ENCODE measurements at regions not wholly inside any gene's neighbourhood (a gene's known extent, or its start where the extent isn't known, plus 50 kb on each side); places are given as distances from the start of the nearest gene placed in this dataset.

GRCh38 chr16:17759451-17760390 lies 289.0 kb upstream of the XYLT1 start:
- no peaks in the 10 kb centered on the region for H4K20me1 ChIP-seq (ENCODE audit: insufficient read depth, low read length)
- intact Hi-C loops (cut with micrococcal nuclease; ENCODE audit: unreplicated experiment), result no loop called here
- no peaks in the 10 kb centered on the region for H3K27me3 ChIP-seq (ENCODE audit: control insufficient read depth in 1 of 2, insufficient read depth in 2 of 2, low read length in 2 of 2)
- ATAC-seq (no peak), FAIRE-seq (no peak), DNase-seq (ENCODE audit: low spot score) (no peak)
- H3K36me3 ChIP-seq (replicated peaks in 1 of 2; ENCODE audit: control insufficient read depth in 1 of 2, insufficient read depth in 2 of 2, low read length in 2 of 2), result no peaks in the 10 kb centered on the region
- no TSS peak for BruUV-seq (replicated peaks)
- ChIA-PET CTCF (ENCODE audit: low intra/inter-chr PET ratio, low total read pairs) (no interaction called here), POLR2A (no interaction called here)
- no peak overlapping the region for H3K27ac ChIP-seq (ENCODE audit: extremely low read length, insufficient read depth, low read length)
- H3K4me3 ChIP-seq (replicated peaks in 1 of 3; ENCODE audit: insufficient read depth in 1 of 3, low read depth in 2 of 3, low read length in 3 of 3), result no peak overlapping the region
- no peaks in the 10 kb centered on the region for H3K4me1 ChIP-seq (ENCODE audit: insufficient read depth, low read length)
- 31% methylated on average over 9 of the region's 9 CpGs for WGBS (ENCODE audit: low lambda C conversion rate)
- no peaks in the 10 kb centered on the region for H3K9me3 ChIP-seq (ENCODE audit: low read length)
- no peaks in the 10 kb centered on the region for H3K79me2 ChIP-seq (ENCODE audit: insufficient read depth, low read length)
- H2AFZ ChIP-seq (ENCODE audit: low read length), result no peak overlapping the region
- no peak overlapping the region for H3K9ac ChIP-seq (ENCODE audit: insufficient read depth, low read depth, low read length)
- TF ChIP-seq RFX5 (IDR thresholded peaks at IDR 0.05; ENCODE audit: low read depth, low read length) (no peak), MAFK (conservative IDR thresholded peaks at IDR 0.05 in 1 of 2, IDR thresholded peaks at IDR 0.05 in 1 of 2; ENCODE audit: low read length in 2 of 2) (peak; percentile 19 to 70; a peak in 2 of 4 replicates), MAFF (IDR thresholded peaks at IDR 0.05; ENCODE audit: low read depth, low read length) (peak; percentile 46; the same call in 1 of the 2 replicates)
- no peak overlapping the region for H3K4me2 ChIP-seq (ENCODE audit: low read depth, low read length)
- in situ Hi-C loops (cut with HindIII; ENCODE audit: extremely low pct_ligation_motif_present, low pct_unique_long_range_greater_than_20kb), result no loop called here

- H3K36me3 ChIP-seq (replicated peaks in 1 of 2; ENCODE audit: control insufficient read depth in 1 of 2, insufficient read depth in 2 of 2, low read length in 2 of 2), result no peaks in the 10 kb centered on the region
- no peak overlapping the region for H2AFZ ChIP-seq (ENCODE audit: low read length)
These were observed 287.0 kb upstream of the XYLT1 start for GRCh38 chr16:17757808-17758207.

More at GRCh38 chr16:17757808-17758207, 287.0 kb upstream of the XYLT1 start:
- no peaks in the 10 kb centered on the region for H4K20me1 ChIP-seq (ENCODE audit: insufficient read depth, low read length)
- WGBS (ENCODE audit: low lambda C conversion rate), result 71% methylated on average over 4 of the region's 4 CpGs
- TF ChIP-seq NFKB2 (CRISPR knock-in tag; IDR thresholded peaks at IDR 0.05; ENCODE audit: borderline replicate concordance), result no peak
- TF ChIP-seq IRF2 (CRISPR knock-in tag; IDR thresholded peaks at IDR 0.05), result no peak
- no peak overlapping the region for H3K27ac ChIP-seq (ENCODE audit: extremely low read length, insufficient read depth, low read length)
- in situ Hi-C loops (cut with HindIII; ENCODE audit: extremely low pct_ligation_motif_present, low pct_unique_long_range_greater_than_20kb), result no loop called here
- intact Hi-C loops (cut with micrococcal nuclease; ENCODE audit: unreplicated experiment), result no loop called here
- no TSS peak for BruUV-seq (replicated peaks)
- no peaks in the 10 kb centered on the region for H3K4me1 ChIP-seq (ENCODE audit: insufficient read depth, low read length)
- DNase-seq (ENCODE audit: low spot score) (no peak), ATAC-seq (no peak), FAIRE-seq (no peak)
- H3K9ac ChIP-seq (ENCODE audit: insufficient read depth, low read depth, low read length), result no peak overlapping the region
- no peak overlapping the region for H3K4me2 ChIP-seq (ENCODE audit: low read depth, low read length)
- H3K4me3 ChIP-seq (replicated peaks in 1 of 3; ENCODE audit: insufficient read depth in 1 of 3, low read depth in 2 of 3, low read length in 3 of 3), result no peak overlapping the region
- no peaks in the 10 kb centered on the region for H3K9me3 ChIP-seq (ENCODE audit: low read length)
- POLR2A ChIA-PET, result no interaction called here
- no peaks in the 10 kb centered on the region for H3K27me3 ChIP-seq (ENCODE audit: control insufficient read depth in 1 of 2, insufficient read depth in 2 of 2, low read length in 2 of 2)
- H3K79me2 ChIP-seq (ENCODE audit: insufficient read depth, low read length), result no peaks in the 10 kb centered on the region
- CTCF ChIA-PET (ENCODE audit: low intra/inter-chr PET ratio, low total read pairs), result no interaction called here

All from HepG2 (cell line).